ENCODE measurements at regions not wholly inside any gene's neighbourhood (a gene's known extent, or its start where the extent isn't known, plus 50 kb on each side); places are given as distances from the start of the nearest gene placed in this dataset.

DNA sequence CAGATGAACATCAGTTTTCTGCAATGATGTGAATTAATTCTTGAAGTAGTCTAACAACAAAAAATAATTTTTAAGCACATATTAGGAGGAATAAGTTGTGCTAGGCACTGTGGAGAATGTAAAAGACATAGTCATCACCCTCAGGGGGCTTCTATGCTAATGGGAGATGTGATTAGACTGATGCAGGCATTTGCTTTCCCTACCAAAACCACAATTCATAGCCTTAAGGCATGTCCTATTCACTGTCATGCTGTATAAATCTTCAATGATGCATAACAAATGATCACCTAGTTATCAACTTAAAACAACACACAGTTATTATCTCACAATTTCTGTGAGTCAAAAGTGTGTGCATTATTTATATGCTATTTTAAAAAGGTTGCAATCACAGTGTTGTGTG is 422.6 kb downstream of the MAN2A1 start:
- no peak for DNase-seq (ENCODE audit: low read depth)

GRCh38 chr5:110115503-110115902 is 425.8 kb downstream of the MAN2A1 start:
- no peak for DNase-seq (ENCODE audit: low read depth)

- no peak for DNase-seq (ENCODE audit: low read depth)
These were observed 426.8 kb downstream of the MAN2A1 start for GRCh38 chr5:110116539-110116938.

DNA sequence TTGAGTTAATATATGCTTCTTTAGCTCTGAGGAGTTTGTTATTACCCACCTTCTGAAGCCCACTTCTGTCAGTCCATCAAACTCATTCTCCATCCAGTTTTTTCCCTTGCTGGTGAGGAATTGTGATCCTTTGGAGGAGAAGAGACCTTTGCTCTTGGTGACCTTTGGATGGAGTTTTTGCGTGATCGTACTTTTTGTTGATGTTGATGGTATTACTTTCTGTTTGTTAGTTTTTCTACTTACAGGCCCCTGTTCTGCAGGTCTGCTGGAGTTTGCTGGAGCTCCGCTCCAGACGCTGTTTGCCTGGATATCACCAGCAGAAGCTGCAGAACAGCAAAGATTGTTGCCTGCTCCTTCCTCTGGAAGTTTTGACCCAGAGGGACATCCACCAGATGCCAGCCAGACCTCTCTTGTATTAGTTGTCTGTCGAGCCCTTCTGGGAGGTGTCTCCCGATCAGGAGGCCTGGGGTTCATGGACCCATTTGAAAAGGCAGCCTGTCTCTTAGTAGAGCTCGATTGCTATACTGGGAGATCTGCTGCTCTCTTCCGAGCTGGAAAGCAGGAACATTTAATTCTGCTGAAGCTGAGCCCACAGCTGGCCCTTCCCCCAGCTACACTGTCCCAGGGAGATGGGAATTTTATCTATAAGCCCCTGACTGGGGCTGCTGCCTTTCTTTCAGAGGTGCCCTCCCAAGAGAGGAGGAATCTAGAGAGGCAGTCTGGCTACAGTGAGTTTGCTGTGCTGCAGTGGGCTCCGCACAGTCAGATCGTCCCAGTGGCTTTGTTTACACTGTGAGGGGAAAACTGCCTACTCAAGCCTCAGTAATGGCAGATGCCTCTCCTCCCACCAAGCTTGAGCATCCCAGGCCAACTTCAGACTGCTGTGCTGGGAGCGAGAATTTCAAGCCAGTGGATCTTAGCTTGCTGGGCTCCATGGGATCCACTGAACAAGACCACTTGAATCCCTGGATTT is 445.5 kb downstream of the MAN2A1 start:
- no peak for DNase-seq (ENCODE audit: low read depth)

DNA sequence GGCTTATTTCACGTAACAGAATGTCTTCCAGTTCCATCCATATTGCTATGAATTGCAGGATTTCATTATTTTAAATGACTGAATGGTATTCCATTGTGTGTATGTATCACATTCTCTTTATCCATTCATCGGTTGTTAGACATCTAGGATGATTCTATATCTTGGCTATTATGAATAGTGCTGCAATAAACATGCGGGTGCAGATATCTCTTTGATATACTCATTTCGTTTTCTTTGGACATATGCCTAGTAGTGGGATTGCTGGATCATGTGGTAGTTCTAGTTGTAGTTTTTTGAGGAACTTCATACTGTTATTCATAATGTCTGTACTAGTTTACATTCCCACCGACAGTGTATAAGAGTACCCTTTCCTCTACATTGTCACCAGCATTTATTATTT is 460.5 kb downstream of the MAN2A1 start:
- DNase-seq (ENCODE audit: low read depth) = peak; percentile 68

- peak; percentile 87 for DNase-seq (ENCODE audit: low read depth)
These were observed 469.5 kb downstream of the MAN2A1 start for GRCh38 chr5:110159202-110159601.

DNA sequence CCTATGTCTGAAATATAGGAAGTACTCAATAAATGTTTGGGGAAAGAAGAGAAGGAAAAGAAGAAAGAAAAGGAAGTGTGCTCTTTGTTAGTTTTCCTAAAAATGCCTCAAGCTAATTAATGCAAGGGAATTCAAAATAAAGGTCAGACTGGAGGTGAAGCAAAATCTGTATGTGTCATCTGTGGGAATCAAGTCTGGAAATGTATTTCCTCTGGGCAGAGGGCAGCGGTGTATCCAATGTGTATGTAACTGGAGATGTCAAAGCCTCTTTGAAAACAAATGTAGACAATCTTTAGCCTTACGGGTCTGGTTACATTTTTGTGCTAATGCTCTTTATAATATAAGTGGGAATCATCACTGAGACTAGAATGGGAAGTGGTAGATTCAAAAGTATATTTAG is 471.4 kb downstream of the MAN2A1 start:
- no peak for DNase-seq (ENCODE audit: low read depth)

GRCh38 chr5:110165366-110165765 is 475.6 kb downstream of the MAN2A1 start:
- DNase-seq (ENCODE audit: low read depth) = no peak

DNA sequence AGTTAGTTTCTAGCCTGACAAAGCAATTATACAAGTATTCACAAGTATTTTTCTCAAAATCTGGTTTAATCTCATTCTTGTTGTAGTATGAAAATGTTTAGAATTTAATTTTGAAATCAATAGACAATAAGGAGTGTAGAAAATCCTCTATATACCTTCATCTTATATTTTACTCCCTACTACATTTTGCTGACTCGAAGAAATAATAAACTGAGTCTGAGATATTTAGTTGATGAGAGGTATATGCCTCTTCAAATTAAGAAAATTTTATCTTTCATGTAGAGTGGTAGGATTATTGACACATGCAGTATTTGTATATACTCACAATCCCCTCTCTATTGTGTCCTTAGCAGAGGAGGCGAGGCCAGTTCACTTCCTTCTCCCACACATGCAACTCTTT is 477.7 kb downstream of the MAN2A1 start:
- DNase-seq (ENCODE audit: low read depth) = no peak

GRCh38 chr5:110169461-110169860 is 479.7 kb downstream of the MAN2A1 start:
- DNase-seq (ENCODE audit: low read depth) = no peak

- DNase-seq (ENCODE audit: low read depth) = no peak
These were observed 488.0 kb downstream of the MAN2A1 start for GRCh38 chr5:110177729-110178128.

DNA sequence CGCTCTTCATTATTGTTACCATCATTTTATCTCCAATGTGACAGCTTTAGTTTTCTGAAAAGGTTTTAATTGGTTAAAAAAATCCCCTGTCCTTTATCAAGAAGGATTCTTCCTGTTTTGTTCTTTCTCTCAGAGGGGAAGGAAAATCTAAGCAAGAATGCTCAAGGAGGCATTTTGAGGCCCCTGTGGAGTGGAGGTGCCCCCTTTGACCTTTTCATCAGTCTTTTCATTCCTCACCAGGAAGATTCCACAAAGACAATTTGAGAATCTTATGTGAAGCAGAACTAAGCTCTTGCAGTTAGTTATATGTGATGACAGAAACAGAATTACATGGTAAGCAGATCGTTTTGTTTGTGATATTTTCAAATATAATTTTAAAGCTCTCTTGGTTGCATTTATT is 489.6 kb downstream of the MAN2A1 start:
- DNase-seq (ENCODE audit: low read depth) = no peak

DNA sequence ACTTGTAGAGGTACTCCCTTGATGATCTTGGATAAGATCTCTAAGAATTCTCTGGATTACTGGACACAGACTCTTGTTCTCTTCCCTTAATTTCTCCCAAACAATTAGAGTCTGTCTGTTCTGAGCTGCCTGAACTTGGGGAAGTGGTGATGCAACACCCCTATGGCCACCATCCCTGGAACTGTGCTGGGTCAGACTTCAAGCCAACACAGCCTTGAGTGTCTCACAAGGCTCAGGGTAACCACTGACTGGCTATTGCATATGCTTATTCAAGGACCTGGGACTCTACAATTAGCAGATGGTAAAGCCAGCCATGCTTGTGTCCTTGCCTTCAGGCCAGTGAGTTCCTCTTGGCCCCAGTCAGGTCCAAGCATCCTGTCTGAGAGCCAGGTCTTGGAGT is 504.5 kb downstream of the MAN2A1 start:
- DNase-seq (ENCODE audit: low read depth) = no peak

- no peak for DNase-seq (ENCODE audit: low read depth)
These were observed 505.6 kb downstream of the MAN2A1 start for GRCh38 chr5:110195288-110195687.

GRCh38 chr5:110201791-110202190 is 512.1 kb downstream of the MAN2A1 start:
- DNase-seq (ENCODE audit: low read depth) = no peak

- DNase-seq (ENCODE audit: low read depth) = no peak
These were observed 513.9 kb downstream of the MAN2A1 start for GRCh38 chr5:110203661-110204060.

GRCh38 chr5:110209401-110209800 is 517.1 kb downstream of the TMEM232 start:
- DNase-seq (ENCODE audit: low read depth) = no peak

DNA sequence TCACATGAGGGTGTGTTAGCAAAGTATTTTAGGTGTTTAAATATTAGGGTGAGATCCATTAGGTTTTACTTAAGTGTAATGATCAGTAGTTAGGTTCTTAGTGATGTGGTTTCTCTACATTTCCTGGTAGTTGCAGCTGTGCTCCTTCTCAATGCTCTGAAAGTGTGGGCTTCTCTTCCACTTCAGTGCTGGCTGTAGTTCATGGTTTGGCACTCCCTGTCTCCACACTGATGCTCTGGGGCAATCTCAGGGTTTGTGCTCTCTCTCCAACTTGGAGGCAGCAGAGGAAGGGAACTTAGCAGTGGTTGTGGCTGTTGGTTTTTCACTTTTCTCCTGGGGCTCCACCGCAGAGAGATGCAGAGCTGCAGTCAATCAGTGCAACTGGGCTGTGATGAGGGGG is 507.5 kb downstream of the TMEM232 start:
- no peak for DNase-seq (ENCODE audit: low read depth)

DNA sequence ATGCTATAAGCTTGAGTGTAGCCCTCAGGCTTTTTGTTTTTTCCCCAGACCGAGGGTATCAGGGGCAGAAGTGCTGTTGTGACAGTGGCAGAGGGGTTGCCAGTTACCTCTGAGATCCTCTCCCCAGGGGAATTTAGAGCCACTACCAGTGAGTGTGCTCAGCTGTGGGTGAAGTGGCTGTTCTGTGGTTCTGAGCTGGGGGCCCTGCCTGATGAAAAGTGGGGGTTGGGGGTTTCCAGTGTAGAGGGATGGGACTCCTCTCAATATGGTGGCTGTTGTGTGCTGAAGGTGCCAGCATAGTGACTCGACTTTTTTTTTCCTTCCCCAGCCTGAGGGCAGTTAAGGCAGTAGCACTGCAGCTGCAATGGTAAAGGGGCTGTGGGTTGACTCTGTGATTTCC is 506.7 kb downstream of the TMEM232 start:
- DNase-seq (ENCODE audit: low read depth) = no peak

GRCh38 chr5:110221036-110221435 is 505.4 kb downstream of the TMEM232 start:
- no peak for DNase-seq (ENCODE audit: low read depth)

- DNase-seq (ENCODE audit: low read depth) = no peak
These were observed 502.4 kb downstream of the TMEM232 start for GRCh38 chr5:110224050-110224449.

DNA sequence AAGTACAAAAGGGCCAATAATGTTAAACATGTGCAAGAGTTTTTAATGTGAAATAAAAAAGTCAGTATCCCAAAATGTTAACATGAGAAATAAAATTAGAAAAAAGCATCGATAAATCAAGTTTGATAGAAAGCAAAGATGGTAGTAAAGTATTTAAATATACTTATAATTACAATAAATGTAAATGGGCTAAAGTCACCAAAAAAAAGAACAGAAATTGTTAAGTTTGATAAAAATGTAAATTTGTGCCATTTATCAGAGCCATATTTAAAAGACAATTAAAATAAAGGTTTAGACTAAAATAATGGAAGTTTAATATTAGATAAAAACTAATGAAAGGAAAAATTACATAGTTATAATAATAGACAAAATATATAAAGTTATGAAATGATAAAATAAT is 500.5 kb downstream of the TMEM232 start:
- no peak for DNase-seq (ENCODE audit: low read depth)

- no peak for DNase-seq (ENCODE audit: low read depth)
These were observed 486.7 kb downstream of the TMEM232 start for GRCh38 chr5:110239786-110240185.

DNA sequence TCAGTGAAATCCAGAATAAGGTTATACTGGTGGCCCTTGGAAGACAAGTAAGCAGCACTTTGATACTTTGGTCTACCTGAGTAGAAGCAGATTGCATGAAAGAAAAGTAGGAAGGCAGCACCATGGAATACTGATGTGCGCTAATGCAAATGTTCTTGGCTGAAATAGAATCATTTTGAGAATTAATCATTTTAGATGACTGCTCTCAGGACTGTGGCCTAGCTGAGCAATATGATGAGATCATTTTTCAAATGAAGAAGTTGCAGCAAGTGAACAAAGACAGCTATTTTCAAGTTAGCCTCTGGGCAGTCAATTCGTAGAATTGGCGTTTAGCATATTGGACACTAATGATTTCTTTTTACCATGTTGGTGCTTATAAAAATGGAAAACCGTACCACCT is 483.5 kb downstream of the TMEM232 start:
- no peak for DNase-seq (ENCODE audit: low read depth)

All from amniotic epithelial cell (primary cell).